NCI-H1417 (cell line): ENCODE measurements at regions not wholly inside any gene's neighbourhood (a gene's known extent, or its start where the extent isn't known, plus 50 kb on each side); places are given as distances from the start of the nearest gene placed in this dataset.
"Not testable (repeated sequence)": the region's sequence is repeated elsewhere in the genome, so short reads cannot be mapped to it uniquely, and the experiment has no call there.

Experiments
- DNase-seq, 3 experiments: peaks; one replicate each; lab custom pipeline; 2025; lab: John Stamatoyannopoulos, UW

DNA sequence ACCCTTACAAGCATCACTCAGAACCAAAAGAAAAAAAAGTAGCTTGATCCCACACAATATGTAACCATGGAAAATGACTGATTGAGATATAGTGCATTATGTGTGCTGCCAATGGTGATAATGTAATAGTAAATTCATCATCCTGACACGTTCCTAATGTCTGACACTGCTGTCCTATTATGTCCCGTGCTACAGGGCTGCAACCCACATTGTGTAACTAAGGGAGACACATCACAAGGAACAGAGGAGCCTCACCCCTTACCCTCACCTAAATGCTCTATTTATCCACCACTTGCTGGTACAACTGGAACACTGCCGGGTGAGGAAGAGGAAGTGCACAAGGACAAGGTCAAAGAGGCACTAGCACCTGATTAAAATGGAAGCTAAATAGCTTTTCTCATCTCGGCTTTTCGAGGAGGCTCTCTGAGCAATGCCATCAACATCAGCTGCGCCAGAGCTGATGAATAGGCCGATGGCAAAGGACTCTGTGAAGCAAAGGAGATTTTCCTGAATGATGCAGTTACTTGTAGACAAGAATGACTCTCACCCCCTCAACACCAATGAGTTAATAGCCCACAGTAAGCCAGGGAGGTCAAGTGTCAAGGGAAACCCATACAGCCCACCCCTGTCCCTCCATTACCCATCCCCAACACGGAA, 181.6 kb downstream of the HNRNPD start:
- DNase-seq, result peak in 1 of 3 experiments; percentile 42

DNA sequence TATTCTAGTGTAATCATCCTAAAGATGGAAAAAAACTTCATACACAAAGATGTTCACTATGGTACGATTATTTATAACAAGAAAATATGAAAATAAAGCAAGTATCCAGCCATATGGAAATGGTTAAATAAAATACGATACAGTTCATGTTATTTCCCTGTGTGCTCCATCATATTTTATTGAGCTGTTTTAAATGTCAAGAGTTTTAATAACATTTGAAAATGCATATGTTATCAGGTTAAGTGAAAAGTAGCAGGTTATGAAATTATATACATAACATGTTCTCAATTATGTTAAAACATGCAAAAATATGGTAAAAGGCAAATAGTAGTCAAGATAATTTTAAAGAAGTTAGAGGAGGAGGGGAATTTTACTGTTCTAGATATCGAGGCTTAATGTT, 192.0 kb downstream of the HNRNPD start:
- DNase-seq, result no peak

DNA sequence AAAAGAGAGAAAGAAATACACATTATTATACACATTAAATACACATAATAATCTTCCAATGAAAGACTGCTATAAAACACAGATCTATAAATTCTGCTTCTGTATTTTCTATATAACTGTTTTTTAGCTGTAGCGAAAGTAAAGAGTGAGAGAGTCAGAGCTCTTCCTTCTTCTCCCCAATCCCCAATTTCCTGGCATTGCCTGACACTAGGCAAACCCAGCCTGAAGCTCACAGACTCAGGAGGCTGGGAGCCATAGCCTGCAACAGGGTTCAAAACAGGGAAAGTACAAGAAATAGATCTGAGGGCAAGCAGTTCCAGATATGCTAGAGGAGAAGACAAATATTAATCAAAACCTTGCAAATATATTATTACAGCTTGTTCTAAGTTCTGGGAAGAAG, 201.6 kb downstream of the HNRNPD start:
- no peak for DNase-seq

DNA sequence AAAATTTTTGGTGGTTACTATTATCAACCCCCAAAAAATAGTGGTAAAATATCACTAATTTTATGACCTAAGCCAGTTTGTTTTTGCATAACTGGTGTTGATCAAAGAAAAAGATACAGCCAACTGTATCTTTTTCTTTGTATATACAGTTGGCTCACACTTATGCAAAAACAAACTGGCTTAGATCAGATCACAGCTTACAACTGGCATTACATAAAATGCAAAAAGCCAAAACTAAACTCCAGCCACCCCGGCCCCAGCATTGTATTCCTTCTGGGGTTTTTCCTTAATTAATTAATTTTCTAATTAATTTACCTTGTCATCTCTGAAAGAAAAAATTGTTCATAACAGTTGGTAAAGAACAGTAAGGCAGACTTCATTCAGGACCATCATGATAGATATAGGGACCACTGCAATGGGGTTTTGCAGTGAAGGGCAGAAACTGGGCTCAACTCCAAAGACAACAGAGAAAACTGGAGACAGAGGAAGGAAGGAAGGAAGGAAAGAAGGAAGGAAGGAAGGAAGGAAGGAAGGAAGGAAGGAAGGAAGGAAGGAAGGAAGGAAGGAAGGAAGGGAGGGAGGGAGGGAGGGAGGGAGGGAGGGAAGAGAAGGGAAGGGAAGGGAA, 202.1 kb downstream of the HNRNPD start:
- DNase-seq, result no peak

DNA sequence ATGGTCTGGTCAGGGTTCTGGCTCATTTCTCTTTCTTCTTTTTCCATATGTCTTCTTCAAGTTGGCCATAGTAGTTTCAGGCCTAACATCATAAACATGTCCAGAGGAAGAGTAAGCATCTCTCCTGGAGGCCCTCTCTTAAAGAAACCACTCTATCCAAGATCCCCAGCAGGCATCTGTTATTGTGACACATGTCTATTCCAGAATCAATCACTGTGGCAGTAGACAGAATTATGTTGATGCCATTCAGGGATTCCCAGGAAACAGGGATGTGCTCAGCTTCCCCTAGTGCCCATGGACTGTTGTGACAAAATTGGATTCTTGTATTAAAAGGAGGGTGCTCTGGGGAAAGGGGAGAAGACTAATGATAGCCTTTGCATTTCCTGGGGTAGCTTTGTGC, 224.0 kb downstream of the HNRNPD start:
- no peak for DNase-seq

DNA sequence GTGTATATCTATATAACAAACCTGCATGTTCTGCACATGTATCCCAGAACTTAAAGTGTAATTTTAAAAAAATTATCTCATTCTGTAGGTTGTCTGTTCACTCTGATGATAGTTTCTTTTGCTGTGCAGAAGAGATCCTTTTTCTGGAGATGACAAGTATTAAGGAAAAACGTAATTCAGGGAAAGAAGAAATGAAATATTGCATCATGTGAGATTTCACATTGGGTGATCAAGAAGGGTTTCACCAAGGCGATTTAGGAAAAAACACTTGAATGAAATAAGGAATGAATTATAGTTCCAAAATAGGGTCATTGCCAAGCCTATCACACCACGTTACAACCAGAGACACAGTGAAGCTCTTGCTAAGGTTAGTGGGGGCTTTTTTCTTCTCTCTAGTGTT, 227.9 kb downstream of the HNRNPD start:
- DNase-seq, result no peak

DNA sequence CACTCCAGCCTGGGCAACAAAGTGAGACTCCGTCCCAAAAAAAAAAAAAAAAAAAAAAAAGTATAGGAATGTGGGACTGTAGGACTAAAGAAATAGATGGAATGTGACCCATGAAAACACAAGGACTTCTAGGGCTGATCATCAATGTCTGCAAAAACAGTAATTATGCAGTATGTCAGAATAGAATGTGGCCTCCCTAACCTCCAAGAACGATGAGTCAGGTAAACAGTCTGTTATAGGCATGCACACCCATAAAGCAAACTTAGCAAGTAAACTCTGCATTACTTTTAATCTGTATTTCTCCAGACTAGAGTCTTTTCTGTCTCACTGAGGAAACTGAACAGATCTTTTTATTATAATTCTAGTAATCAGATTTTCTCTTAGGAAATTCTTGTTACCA, 233.4 kb downstream of the HNRNPD start:
- no peak for DNase-seq

DNA sequence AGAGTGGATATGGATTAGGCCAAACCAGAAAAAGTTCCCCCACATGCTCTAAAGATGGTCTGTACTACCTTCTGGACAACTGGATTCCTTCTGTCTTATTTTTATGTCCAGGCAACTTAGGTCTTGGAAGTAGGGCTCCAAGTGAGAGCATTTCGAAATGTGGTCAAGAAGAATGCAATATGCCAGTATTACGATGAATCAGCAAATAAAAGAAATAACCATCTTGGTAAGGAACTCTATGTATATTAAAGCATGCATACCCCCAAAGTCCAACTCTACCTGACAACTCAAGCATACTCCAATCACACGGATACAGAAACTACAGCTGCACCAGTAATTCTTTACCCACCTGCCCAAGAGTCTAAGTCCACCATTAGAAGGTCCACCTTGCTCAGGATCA, 234.5 kb downstream of the HNRNPD start:
- DNase-seq, result no peak

DNA sequence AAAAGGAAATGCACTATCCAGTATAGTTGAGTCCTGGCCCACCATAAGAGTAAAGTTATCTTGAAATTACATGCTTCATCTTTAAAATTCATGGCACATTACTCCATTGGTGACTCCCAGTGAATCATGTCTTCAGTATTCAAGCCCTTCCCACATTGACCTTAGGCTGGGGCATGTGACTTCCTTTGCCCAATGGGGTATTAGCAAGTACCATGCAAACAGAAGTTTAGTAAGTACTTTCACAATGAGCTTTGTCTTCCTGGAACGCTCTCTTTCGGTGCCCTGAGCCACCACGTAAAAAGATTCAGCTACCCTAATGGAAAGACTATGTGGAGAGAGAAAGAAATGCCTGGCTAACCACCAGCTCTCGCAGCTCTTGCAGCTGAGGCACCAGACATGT, 235.4 kb downstream of the HNRNPD start:
- DNase-seq, result no peak

DNA sequence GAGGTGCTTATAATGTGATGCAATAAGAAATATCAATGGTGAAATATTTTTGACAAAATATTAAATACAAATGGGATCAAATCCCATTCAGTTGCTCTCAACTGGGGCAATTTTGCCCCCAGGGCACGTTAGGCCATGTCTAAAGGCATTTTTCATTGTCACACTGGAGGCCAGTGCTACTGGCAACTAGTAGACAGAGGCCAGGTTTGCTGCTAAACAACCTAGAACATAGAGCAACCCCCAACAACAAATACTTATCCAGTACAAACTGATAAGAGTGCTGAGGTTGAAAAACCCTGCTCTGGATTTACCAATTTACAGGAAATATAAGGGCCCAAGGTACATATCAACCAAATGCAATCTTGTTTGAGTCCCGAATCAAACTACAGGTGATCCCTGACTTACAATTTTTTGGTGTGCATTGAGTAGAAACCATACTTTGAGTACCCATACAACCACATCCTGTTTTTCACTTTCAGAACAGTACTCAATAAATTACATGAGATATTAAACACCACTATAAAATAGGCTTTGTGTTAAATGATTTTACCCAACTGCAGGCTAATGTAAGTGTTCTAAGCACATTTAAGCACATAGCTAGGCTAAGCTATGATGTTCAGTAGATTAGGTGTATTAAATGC, 237.5 kb downstream of the HNRNPD start:
- DNase-seq, result no peak

DNA sequence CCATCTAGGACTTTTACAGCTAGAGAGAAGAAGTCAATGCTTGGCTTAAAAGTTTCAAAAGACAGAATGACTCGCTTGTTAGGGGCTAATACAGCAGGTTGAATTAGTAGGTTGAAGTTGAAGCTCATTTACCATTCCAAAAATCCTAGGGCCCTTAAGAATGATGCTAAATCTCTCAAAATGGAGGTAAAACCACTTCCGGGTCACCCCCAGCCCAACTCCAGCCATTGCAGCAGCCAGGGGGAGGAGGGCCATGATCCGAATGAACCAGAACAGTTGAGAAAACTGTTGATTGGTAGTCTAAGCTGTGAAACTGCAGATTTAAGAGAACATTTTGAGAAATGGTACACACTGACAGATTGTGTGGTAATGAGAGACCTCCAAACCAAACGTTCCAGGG, 245.4 kb downstream of the HNRNPD start:
- no peak for DNase-seq

DNA sequence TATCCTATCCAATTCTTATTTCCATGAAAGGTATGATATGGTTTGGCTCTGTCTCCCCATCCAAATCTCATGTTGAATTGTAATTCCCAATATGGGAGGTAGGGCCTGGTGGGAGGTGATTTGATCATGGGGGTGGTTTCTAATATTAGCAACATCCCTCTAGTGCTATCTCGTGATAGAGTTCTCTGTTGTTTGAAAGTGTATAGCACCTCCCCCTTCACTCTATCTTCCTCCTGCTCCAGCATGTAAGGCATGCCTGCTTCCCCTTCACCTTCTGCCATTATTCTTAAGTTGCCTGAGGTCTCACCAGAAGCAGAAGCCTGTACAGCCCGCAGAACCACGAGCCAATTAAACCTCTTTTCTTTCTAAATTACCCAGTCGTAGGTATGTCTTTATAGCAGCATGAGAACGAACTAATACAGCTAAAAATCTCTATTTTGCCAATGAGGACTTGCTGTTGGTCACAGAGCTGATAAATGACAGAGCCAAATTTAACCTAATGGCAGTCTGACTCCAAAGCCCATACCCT, 247.2 kb downstream of the HNRNPD start:
- DNase-seq, result no peak

DNA sequence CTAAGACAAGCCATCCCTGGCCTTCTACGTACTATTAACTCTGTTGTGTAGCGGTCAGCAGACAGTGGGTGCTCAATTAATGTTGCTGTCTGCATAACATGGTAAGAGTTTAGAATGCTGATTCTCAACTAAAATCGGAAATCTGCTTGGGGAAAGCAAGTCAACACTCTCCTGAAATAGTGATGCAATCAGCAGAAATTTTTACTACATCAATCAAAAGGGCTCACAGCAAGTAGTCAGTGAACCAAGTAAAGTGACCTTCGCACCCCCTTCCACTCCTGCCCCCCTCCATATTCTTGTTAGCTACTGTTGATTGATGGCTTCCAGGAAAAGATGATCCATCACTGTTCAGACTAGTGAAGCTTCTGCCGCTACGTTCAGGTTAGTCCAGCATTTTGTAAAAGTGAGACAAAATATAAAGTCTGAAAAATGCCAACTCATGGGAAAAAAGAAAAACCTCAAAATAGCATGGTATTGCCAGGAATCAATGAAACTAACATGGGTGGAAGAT, 247.9 kb downstream of the HNRNPD start:
- DNase-seq, result no peak

DNA sequence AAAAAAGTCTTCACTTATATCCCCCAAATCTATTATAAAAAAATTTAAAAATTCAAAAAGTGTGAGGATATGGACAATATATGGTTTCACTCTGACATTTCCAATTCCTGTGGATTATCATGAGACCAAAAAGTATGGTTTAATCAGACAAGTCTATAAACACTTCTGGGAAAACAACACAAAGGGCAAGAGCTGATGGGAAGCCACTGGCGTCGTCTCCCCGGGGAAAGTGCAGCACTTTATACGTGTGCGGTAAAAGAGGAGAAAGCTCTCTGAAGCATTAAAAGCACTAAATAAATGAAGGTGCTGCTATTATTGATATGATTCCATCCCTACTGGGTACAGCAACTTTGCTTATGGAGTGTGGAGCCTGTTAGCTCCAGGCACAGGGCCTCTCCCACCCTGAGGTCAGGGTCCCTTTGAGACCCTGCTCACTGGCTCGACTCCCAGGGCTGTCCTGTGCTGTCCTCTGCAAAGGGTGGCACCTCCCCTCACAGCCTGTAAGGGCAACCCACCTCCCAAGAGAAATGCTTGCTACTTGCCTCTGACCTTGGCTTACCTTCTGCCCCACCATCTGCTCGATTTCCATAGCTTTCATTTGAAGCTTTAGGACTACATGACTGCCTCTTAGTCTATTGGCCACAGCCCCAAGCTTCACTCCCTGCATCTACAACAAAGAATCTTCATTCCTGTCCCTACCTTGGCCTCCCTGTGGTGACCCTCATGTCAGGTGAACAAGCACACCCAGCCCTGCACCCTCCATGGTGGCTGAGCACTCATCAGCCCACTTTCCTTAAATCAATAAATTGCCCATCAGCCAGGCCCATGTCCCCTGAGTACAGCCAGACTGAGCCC, 248.6 kb downstream of the HNRNPD start:
- DNase-seq, result no peak

DNA sequence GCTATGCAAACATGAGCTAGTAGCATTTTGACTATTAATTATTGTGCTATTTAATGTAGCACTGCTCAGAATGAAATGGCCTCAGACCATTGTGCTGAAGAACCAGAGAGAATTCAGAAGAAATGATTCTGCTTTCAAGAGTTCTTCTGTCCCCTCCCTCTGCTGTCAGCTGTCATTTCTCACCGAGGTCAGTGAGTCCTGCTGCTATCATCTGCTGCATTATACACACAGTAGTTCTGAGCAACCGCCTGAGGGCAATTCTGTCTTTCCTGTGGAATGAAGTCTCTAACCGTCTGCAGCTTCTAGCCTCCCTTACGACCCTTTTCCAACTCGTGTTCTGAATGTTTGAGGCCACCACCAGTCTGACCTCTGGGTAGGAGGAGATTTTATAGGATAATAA, 249.4 kb downstream of the HNRNPD start:
- peak in 2 of 3 experiments; percentile 10 to 43 for DNase-seq

DNA sequence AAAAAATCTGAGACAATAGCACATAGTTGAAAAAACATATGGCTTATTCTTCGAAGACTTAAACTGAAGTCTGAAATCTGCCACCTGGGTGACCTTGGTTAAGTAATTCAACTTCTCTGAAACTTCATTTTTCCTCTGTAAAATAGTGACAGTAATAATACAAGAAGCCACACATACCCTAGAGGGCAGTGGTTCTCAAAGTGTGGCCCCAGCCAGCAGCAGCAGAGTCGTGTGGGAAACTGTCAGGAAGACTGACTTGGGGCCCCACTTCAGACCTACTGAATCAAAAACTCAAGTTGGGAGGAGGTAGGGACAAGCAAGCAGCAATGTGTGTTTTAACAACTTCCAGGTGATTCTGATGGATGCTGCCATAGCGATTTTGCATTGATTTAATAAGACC, 249.9 kb downstream of the HNRNPD start:
- no peak for DNase-seq

DNA sequence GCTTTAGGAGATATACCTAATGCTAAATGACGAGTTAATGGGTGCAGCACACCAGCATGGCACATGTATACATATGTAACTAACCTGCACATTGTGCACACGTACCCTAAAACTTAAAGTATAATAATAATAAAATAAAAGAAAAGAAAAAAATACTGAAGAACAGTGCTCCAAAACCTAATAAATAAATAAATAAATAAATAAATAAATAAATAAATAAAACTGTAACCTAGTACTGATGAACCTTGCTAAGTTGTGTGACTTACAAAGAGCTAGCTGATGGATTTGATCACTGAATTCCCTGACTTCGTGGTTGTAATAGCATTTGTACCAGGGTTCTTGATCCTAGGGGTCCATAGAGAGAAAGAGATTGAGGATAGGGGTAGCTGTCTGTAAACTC, 258.6 kb downstream of the HNRNPD start:
- DNase-seq, result not testable (repeated sequence)

DNA sequence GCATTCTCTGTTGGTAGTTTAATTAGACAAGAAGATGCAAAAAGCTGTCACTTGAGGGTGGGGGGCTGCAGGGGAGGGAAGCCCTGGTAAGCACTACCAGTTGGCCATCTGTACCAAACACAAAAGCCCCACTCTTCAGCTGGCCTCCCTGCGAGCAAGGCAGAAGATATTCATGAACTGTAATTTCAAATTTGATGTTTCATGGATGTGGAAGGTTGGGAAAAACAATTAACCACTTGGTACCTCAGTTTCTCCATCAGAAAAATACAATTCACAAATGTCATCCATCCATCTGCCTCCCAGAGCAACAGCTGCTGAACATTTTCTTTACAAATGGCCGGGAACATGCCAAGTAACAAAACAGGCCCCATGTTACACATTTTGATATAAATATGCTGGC, 265.3 kb downstream of the HNRNPD start:
- no peak for DNase-seq

DNA sequence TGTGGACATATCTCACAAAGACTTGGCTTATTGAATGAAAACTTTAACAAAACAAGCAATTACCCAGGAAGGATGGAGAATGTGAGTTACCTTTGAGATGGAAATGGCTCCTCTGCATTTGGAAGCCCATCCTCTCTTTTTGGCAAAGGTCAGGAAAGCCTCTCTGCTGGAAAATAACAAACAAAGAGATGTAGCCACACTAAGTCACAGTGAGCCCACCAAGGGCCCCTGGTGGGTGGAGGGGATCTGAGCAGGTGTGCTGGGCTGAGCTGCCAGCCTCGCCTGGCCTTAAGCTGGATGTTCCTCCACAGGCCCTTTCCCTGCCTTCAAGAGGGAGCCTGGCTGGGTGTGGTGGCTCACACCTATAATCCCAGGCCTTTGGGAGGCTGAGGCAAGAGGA, 269.2 kb downstream of the HNRNPD start:
- no peak for DNase-seq

DNA sequence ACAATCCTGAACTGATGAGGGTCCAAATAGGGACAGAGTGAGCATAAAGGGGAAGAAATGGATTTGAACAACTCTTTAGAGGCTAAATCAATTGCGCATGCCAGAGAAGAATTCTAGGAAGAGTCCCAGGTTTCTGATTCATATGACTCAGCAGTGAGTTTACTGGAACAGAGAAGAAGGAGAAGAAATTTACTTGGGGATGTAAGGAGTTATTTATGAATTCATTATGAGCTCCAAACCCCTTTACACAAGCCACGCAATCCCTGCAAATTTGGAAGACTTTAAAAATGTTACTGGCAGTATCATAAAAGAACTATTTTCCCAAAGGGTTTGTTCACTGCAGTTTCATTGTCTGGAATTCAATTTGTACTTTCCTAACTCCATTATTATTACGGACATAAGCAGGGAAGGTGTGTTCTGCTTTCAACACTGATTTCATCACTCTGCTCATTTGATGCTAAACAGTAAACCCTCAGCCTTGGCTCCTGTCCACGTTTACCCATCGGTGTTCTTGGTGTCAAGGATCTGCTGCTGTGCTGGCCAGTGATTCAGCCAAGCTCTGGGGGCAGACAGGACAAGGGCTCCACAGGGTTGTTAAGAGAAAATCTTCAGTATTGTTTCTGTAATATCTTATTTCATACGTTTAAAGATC, 273.7 kb downstream of the HNRNPD start:
- DNase-seq, result no peak

DNA sequence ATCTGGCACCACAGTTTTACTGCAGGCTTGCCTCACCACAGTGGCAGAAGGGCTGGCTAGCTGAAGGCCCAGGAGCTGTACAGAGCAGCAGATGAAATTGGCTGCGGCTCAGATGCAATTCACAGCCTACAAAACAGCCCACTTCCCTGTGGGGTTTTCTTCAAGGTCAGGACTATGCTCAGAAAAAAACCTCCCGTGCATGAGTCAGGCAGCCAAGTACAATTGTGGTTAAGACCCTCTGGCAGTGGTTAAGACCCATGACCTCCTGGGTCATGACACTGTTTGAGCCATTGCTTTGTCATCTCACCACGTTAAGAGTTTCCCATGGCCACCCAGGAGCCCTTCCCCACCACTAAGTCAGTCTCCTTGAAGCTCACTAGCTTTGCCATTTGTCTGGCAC, 276.3 kb downstream of the HNRNPD start:
- no peak for DNase-seq

DNA sequence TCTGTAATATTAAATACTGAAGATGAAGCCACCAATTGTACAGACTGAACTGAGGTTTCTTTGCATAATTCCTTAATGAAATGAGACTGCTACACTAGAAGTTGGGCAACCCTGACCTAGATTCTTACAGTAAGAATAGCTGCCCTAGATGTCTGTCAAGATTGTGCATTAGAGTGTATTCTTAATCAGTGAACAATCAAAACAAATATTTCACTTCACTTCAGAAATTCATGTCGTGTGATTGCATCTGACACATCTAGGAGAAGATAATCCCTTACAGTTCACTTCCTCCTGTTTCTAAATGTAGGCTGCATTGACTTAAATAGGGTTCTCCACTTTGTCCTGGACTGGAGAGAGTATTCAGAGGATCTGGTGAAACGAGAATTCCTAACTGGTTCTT, 283.1 kb downstream of the HNRNPD start:
- no peak for DNase-seq
